ENCODE measurements at regions not wholly inside any gene's neighbourhood (a gene's known extent, or its start where the extent isn't known, plus 50 kb on each side); places are given as distances from the start of the nearest gene placed in this dataset.

DNA sequence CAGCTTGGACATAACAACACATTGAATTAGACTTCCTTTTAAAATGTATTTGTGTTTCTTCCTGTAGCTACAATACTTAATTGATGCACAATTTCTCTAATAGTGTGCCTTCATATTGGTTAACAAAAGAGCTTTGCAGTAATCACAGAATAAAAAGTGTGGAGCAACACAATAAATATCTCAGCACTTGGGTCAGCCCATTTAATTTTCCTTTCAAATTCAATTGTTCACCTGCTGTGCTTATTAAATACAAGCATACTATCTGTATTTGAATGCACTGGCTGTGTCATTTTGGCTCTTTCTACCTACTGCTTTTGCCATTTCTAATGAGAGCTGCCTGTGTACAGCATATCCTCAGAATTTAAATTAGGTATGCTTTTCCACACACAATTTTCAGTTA, 1641.3 kb upstream of the SLC39A10 start:
- TF ChIP-seq, protein P1, sequence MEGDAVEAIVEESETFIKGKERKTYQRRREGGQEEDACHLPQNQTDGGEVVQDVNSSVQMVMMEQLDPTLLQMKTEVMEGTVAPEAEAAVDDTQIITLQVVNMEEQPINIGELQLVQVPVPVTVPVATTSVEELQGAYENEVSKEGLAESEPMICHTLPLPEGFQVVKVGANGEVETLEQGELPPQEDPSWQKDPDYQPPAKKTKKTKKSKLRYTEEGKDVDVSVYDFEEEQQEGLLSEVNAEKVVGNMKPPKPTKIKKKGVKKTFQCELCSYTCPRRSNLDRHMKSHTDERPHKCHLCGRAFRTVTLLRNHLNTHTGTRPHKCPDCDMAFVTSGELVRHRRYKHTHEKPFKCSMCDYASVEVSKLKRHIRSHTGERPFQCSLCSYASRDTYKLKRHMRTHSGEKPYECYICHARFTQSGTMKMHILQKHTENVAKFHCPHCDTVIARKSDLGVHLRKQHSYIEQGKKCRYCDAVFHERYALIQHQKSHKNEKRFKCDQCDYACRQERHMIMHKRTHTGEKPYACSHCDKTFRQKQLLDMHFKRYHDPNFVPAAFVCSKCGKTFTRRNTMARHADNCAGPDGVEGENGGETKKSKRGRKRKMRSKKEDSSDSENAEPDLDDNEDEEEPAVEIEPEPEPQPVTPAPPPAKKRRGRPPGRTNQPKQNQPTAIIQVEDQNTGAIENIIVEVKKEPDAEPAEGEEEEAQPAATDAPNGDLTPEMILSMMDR (IDR thresholded peaks at IDR 0.05; ENCODE audit: poor library complexity), result no peak
- TF ChIP-seq EZH2phosphoT487 (IDR thresholded peaks at IDR 0.05; ENCODE audit: low read depth, severe bottlenecking, unreplicated experiment) (no peak), EZH2 (IDR thresholded peaks at IDR 0.05; ENCODE audit: borderline replicate concordance) (no peak)

All from hepatocyte (in vitro differentiated cells).